CD4-positive, alpha-beta T cell treated with Interleukin-4 for 4 hours (primary cell): ENCODE measurements at regions not wholly inside any gene's neighbourhood (a gene's known extent, or its start where the extent isn't known, plus 50 kb on each side); places are given as distances from the start of the nearest gene placed in this dataset.

Experiments used
- DNase-seq: peaks from one replicate; pipeline ENCODE4 v3.0.0-alpha.2; 2020

DNA sequence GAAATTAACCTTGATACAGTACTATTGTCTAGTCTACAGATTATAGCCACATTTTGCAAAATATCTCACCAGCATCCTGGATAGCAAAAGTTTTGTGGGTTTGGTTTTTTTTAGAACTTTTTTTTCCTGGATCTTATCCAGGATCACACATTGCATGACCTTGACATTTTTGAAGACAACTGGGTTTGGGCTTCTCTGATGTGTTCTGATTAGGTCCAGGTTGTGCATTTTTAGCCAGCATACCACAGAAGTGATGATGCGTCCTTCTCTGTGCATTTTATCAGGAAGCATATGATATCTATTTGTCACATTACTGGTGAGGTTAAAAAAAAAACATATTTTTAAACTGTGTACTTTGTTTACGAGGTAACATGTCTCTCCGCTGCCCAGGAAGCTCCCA is 221.0 kb upstream of the OSR1 start:
- no peak for DNase-seq

- DNase-seq: no peak
Observed at GRCh38 chr2:19577723-19578122, 219.3 kb upstream of the OSR1 start.

GRCh38 chr2:19576411-19576810 is 218.0 kb upstream of the OSR1 start:
- no peak for DNase-seq

GRCh38 chr2:19575641-19576040 is 217.2 kb upstream of the OSR1 start:
- no peak for DNase-seq

DNA sequence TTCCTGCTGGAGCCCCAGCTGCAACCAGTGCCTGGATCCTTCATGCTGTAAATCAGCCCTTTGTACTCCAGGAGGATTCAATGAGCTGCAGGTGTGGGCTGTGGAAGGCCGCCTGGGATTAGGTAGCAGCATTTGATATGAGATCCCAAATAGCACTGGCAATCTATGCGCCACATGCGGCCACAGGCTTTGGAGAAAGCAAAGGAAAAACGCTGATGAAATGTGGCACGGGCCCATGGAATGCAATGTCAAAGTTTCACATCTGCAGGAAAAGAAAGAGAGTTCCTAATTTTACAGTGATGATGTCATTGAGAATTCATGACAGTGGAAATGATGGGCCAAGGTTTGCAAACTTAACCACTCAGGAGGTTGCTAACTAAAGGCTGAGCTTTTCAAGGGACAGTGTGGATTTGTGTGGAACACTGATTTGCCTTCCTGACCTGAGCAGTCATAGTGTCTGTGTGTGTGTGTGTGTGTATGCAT is 216.4 kb upstream of the OSR1 start:
- DNase-seq: no peak

DNA sequence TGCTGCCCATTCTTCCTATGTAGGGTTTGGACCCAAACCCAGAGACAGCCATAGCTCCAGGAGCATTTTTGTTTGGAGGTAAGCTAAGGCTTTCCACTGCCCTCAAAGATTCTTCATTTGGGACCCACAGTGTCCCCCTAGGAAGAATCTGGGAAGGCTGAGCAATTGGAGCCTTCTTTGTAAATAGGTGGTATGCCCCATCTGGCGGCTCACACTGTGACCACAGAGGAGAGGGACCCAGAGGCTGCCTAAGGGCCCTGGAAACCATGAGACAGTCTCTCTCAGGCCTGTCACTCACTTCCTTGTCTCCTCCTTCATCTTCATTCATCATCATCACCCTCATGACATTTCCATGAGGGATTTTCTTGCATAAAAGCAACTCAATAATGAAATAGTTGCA is 215.4 kb upstream of the OSR1 start:
- no peak for DNase-seq

DNA sequence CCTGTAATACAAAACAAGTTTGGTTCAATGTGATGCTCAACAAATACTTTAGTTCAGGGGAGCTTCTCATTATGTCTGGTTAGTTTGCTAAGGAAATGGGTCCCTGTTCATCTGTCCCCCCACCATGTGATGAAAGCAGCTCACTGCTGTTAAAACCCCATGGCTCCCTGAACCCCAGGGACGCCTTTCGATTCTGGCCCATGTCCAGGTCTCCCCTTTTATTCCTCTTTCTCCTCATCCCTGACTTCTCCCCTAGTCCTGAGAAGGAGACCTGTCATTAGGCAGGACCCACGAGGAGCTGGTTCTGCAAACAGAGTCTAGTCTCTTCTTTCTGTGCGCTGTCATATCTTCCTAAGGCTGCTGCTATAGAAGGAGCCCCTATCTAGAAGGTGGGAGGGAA is 213.3 kb upstream of the OSR1 start:
- DNase-seq: no peak

GRCh38 chr2:19569300-19569791 is 210.9 kb upstream of the OSR1 start:
- no peak for DNase-seq

DNA sequence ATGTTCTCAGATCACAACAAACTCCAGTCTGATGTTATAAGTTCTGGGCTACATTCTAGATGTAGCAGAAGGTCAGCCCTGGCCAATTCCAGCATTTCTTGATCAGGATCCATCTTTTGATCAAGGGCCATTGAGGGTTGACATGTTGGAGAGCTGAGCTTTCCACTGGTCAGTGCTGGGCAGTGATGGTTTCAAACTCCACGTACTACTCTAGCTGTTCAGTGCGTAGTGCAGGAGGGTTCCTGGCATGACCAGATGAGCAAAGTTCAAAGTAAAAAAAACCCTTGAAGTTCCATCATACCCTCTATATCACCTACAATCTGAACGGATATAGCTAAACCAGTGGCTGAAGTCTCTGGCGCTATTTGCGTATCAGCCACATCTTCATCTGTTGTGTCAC is 210.4 kb upstream of the OSR1 start:
- DNase-seq: no peak

DNA sequence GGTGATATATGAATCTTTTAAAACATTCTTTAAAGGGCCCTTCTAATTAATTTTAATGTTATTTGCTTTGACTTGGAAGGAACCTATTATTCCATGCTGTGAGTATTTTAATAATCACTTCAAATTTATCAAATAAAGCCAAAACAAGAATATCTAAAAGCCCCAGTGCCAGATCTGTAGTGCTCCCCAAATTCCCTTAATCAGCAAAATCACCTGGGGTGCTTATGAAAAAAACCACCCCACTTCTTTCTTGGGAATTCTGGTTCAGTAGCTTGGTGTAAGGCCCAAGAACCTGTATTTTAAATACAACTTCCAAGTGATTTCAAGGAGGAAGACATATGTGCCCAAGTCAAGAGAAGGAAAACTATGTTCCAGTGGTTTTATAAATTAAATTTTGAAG is 202.4 kb upstream of the OSR1 start:
- DNase-seq: no peak

GRCh38 chr2:19559596-19560240 is 201.3 kb upstream of the OSR1 start:
- no peak for DNase-seq

DNA sequence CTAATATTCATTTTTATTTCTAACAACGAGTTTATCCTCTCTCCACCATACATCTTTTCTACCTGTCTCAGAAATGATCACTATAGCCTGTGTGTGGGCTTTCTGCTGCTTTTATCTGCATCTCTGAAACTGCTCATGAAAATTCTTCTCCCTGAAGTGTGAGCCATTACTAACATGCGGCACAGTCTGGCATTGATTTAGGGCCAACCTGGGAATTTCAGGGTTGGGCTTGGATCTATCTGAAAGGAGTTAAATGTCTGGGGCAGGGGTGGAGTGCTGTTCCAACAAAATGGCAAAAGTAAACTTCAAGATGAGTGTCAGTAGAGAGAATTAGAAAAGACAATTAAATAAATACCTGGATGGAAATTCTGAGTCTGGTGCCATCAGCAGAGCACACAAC is 198.2 kb upstream of the OSR1 start:
- DNase-seq: no peak

DNA sequence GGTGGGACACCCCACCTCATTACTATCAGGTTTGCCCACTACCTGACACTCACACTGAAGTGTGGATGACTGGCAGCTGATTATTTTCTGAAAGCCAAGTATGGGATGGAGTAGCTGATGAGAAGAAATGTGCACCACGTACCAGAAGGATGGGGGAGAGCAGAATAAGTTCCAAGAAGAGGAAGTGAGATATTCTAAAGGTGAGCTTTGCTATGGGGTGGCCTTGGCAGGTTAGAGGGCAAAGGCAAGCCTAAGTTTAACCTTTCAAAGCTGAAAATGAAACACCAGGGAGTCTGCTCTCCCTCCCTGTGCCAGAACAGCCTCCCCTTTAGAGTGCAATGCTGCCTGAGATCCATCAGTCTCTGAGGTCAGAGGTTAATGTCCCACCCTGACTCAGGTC is 196.1 kb upstream of the OSR1 start:
- DNase-seq: no peak

GRCh38 chr2:19552270-19552669 is 193.8 kb upstream of the OSR1 start:
- no peak for DNase-seq

GRCh38 chr2:19550750-19551149 is 192.3 kb upstream of the OSR1 start:
- DNase-seq: no peak

DNA sequence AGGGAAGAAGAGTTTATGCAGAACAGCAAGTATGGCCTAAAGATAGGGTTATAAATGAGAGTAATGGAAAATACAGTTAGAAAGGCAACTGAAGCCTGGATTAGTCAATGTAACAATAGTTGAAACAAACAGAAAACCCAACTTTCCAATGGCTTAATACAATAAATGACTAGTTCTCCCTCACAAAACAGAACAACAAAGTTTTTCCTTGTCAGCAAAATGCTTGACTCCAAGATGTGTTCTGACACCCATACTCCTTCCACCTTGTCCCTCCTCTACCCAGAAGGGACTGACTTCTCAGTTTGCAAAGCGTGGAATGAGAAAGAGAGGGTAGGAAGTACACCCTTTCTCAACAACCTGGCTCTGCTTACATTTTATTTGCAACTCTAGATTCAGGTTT is 191.4 kb upstream of the OSR1 start:
- DNase-seq: no peak

DNA sequence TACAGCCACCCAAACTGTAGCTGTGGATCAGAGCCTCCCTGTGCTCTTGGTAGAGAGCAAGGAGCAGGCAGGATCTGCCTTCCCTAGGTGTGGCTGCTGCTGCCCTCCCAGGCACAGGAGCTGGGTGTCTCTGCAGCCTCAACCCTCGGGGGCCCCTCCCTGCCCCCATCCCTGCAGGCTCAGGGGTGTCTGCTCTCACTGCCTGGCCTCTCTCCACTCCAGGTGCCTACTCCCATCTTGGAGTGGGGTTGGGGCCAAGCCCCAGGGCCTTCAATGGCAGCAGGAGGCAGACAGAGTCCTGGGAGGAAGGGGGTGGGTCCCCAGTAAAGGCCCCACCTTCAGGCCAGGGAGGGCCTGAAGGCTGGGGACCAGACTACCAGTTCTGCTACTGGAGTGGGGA is 189.7 kb upstream of the OSR1 start:
- no peak for DNase-seq

DNA sequence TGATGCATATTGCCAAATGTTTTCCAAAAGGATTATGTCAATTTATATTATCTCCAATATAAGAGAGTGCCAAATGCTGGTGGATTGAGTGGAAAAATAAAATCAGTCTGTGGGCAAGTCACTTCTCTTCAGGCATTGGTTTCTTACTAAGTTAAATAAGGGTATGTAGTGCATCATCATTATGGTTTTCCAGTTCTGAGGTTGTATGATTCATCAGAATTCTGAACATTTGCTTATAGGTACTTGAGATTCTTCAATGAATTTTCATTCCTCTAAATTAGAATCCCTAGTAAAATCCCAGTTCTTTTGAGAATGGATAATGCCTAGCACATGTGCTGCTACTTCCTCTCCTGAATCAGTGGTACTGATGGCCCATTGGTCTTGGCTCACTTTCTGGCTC is 188.9 kb upstream of the OSR1 start:
- no peak for DNase-seq

DNA sequence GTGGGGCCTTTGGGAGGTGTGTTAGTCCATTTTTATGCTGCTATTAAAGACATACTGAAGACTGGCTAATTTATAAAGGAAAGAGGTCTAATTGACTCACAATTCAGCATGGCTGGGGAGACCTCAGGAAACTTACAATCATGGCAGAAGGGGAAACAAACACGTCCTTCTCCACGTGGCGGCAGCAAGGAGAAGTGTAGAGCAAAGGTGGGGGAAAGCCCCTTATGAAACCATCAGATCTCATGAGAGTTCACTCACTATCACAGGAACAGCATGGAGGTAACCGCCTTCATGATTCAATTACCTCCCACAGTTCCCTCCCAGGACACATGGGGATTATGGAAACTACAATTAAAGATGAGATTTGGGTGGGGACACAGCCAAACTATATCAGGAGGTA is 187.1 kb upstream of the OSR1 start:
- no peak for DNase-seq

GRCh38 chr2:19543663-19544383 is 185.4 kb upstream of the OSR1 start:
- DNase-seq: no peak

DNA sequence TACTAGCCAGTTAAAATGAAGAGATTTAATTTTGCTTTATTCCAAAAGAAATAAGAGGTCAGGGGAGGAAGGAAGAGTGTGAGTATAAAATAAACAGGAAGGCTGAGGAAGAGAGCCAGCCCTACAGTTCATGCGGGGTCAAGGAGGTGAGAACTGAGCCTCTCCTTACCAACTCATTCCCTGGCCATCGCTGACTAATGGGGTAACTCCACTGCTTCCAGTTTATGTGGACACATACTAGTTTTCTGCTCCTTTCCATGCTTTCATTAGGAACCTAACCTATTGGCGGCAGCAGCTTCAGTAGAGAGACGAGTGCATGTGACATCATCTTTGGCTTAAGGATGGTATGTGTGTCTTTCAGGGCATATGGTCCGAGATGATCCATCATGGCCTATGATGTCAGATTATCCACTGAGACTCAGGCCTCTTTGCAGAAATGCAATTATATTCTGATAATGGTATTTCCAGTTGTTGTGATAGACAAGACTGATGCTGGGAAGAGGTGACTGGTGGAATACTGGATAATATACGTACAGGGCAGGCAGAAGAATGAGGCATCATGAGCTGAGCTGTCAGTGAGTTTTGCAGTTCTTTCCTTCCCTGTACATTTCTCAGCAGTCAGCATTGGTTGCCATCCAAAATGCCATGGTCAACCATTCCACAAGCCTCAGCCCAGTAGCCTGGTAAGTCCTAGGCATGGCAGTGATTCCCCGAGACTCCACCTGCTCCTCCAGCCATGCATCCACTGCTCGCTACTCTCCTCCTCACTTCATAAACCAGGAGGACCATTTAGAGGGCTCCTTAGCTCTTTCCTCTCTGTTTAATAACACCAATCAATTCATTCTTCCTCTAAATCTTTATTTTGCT is 184.6 kb upstream of the OSR1 start:
- DNase-seq: no peak

- DNase-seq: no peak
Observed at GRCh38 chr2:19541884-19542283, 183.5 kb upstream of the OSR1 start.

DNA sequence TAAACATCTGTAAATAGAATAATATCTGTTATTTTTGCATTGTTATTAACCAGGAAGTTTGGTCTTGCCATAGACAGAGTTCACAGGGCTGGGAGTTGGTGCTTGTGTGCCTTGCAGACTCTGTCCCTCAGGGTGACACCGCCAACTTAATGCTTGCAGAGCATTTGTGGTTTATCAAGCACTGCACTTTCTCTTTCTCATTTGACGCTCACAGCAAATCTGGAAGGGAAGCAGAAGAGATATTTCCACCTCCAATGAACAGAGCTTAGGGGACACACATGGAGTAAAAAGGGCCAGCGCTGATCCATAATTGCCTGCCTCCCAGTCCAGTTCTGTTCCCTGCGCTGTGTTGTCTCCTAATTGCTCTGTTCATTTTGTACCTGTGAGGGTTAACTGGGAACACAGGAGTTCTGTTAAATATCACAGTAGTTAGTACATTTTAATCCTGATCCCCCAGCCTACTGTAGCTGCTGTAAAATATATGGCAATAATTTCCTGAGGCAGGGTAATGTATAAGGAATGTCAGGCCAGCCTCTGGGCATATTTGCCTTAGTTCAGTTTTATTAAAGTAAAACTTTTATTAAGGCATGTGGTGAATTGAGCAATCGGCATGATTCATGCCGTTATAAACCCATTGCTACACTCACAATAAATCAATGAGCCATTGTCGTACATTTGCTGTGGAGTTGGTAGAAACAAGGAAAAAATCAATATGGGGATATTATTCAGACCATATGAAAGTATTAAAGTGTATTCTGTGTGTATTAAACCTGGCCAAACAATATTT is 182.5 kb upstream of the OSR1 start:
- DNase-seq: no peak
